ENCODE measurements at regions not wholly inside any gene's neighbourhood (a gene's known extent, or its start where the extent isn't known, plus 50 kb on each side); places are given as distances from the start of the nearest gene placed in this dataset.

DNA sequence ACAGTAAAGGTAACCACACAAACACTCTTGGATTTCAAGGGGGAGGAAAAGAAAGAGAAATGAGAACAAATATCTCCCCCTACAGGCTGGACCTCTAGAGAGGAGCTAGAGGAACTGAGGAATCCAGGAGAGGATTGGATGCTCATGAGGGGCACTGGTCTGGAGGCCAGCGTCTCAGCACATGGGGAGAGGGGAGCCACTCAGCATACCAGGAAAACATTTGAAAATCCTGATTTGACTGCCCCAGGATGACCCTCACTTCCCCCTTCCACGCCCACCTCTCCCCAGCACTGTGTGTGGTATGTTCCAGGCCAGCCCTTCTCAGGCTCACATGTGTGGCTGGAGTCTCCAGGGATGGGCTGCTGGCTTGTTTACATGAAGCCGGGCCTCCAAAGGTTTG lies 396.8 kb upstream of the ID2 start:
- no peak for DNase-seq (ENCODE audit: low read depth)

DNA sequence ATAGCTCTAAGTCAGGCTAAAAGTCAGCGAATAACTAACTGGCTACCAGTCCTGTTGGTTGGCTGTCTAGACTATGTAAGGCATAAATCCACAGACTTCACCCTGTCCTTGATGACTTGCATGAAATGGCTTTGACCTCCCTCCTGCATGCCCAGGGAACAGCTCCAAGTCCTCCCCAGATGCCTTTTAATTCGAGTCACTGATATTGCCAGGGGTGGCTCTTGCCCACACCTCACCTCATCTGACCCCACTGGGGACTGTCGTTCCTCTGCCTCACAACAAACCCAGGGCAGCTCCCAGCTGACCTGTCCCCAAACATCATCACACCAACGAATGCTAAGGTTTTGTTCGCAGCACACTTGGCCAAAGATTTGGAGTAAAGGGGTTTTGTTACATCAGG lies 396.0 kb upstream of the ID2 start:
- DNase-seq (ENCODE audit: low read depth): no peak

DNA sequence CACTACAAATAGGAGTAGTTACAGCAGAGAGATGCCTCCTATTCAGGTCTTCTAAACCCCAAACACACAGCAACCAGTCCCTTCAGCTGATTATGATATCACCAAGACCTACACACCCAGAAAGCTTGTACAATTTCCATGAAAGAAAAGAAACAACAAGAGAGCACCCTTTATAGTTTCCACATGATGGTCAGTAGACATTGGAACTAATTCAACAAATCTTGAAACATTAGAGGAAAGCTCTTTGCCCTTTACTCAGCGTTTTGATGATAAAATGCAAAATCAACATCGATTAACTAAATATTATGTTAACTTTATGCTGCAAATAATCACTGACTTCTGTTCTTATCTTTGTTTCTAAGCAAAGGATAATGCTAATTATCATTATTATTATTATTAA lies 393.6 kb upstream of the ID2 start:
- no peak for DNase-seq (ENCODE audit: low read depth)

DNA sequence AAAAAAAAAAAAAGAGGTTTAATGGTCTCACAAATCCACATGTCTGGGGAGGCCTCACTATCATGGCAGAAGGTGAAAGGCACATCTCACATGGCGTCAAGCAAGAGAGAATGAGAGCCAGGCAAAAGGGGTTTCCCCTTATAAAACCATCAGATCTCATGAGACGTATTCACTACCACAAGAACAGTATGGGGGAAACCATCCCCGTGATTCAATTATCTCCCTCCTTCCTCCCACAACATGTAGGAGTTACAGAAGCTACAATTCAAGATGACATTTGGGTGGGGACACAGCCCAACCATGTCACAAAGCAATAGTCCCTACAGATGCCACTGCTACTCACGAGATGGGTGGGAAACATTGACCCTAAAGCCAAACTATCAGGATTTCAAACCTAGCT lies 392.7 kb upstream of the ID2 start:
- no peak for DNase-seq (ENCODE audit: low read depth)

DNA sequence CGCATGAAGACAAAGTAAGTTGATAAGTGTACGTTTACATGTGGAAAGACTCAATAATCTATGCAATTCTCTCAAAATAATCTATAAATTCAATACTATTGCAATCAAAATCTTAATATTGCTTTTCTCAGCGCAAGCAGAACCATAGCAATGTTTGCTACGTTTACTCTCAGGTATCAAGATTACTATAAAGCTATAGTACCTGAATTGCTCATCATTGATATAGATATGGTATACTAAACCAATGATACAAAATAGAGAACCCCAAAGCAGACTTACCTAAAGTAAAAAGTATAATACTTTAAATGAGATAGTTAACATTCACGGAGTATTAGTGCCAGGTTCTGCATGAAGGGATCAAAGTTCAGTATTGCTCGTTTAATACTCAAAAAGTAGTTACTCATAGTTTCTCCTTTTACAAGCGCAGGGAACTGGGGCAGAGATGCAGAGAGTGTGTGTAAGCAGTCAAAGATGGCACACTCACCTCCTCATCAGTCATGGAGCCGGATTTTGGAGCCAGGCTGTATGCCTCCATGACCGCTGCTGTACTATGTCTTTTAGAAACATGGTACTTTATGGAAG lies 391.0 kb upstream of the ID2 start:
- DNase-seq (ENCODE audit: low read depth): no peak

DNA sequence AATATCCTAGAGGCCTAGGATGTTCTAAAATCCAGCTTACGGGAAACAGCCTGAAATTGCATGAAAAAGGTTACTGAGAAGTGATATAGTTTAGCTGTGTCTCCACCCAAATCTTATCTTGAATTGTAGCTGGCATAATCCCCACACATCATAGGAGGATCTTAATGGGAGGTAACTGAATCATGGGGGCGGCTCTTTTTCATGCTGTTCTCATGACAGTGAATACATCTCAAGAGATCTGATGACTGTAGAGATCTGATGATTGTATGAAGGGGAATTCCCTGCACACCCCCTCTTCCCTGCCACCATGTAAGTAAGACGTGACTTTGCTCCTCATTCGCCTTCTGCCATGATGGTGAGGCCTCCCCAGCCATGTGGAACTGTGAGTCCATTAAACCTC lies 385.6 kb upstream of the ID2 start:
- no peak for DNase-seq (ENCODE audit: low read depth)

DNA sequence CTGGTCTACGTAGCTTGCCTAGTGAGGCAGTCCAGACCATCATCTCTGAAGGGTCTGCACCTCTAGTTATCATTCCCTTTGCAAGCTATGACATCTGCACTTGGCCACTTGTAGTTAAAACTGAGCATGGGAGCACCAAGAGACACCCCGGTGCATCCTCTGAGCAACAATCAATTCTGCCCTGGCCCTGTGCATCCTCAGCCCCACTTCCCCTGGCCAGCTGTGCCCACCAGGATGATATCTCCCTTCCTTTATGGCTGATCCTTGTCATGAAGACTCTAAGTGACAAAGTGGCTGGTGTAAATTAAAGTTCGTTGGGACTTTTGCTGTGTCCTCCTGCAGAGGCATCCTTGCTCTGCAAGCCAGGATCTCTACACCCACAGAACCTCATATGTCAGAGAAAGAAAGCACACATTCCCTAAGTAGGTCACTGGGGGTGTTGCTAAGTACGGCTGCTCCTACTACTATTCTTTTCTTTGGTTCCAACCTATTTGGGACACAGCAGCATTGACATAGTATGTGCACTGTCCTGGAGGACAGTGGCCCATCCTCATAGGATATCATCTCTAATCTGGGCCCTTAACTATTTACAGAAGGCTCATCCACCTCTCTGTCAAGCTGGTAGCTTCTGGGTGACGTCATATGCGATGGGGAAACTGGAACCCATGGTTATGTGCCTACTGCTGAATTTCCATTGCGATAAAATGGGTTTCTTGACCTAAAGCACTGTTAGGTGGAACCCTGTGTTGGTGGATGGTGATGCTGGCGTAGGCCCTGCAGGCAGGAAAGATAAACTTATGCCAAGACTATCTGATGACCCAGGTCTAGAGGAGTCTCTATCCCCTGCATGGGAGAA lies 384.3 kb upstream of the ID2 start:
- no peak for DNase-seq (ENCODE audit: low read depth)

DNA sequence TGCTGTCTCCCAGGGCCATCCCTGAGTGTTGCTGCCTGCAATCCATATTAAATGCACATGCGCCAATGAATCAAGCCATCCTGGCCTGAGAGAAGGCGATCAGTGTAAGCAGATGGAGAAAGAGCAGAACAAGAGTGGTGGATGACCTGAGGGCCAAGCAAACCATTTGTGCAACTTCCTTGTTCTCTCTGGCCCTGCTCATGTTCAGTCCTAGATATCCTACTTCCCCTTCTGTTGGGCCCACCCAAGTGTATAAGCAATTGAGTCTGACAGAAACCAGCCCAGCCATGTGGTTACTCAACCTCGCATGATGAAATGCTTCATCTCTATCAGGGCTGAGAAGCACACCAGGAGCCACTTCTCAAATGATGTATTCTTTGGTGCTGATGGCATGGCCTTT lies 383.1 kb upstream of the ID2 start:
- DNase-seq (ENCODE audit: low read depth): no peak

DNA sequence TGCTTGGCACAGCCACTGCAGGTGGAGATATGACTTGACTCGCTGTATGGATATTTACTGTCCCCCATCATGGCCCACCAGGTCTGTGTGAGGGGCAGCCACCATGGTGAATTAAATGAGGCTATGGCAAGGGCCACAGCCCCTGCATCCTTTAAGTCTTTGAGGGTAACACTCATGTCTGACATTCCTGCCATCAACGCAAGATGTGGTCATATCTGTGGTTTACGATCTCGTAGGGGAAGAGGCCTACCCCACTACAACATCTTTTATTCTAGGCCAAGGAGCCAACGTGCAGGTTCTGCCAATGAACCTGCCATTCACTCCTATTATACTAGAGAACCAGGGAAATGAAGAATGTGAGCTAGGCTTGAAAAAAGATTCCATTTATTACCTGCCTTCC lies 381.6 kb upstream of the ID2 start:
- no peak for DNase-seq (ENCODE audit: low read depth)

DNA sequence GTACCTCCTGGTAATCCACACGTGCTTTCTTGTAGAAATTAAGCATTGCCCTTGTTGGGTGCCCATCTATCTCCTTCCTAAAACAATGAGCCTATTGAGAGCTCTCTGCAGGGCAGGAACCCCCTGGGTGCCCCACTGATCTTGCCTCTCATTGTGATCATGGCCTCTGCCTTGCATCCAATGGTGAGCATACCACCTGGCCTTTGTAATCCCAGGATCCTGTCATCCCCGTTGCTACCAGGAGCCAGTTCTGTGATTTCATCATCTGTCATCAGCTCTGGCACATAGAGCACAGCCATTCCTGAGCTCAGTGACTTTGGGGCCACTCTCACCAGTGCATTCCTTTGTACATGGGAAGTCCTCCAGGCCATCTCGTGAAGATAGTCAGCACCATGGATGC lies 381.0 kb upstream of the ID2 start:
- DNase-seq (ENCODE audit: low read depth): no peak

DNA sequence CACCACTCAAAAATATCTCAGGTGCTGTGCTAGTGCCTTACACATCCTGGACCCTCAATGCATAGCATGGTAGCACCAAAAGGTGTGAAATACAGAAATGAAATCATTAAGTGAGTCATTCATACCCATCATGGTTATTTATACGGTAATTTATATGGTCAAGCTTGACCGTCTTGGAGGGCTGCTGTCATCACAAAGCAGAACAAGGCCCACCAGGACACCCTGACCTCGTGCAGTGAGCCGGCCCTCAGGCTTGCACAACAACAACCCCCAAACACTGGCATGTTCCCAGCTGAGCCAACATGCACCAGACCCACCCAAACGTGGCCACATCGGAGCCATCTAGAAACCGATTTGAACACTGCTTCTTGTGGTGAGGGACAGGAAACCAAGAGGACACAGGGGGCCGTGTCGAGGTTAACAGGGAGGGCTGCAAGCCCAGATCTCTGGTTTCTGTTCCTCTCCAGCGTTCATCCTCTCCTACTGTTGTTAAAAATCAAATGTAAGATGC lies 378.5 kb upstream of the ID2 start:
- DNase-seq (ENCODE audit: low read depth): peak; percentile 60

DNA sequence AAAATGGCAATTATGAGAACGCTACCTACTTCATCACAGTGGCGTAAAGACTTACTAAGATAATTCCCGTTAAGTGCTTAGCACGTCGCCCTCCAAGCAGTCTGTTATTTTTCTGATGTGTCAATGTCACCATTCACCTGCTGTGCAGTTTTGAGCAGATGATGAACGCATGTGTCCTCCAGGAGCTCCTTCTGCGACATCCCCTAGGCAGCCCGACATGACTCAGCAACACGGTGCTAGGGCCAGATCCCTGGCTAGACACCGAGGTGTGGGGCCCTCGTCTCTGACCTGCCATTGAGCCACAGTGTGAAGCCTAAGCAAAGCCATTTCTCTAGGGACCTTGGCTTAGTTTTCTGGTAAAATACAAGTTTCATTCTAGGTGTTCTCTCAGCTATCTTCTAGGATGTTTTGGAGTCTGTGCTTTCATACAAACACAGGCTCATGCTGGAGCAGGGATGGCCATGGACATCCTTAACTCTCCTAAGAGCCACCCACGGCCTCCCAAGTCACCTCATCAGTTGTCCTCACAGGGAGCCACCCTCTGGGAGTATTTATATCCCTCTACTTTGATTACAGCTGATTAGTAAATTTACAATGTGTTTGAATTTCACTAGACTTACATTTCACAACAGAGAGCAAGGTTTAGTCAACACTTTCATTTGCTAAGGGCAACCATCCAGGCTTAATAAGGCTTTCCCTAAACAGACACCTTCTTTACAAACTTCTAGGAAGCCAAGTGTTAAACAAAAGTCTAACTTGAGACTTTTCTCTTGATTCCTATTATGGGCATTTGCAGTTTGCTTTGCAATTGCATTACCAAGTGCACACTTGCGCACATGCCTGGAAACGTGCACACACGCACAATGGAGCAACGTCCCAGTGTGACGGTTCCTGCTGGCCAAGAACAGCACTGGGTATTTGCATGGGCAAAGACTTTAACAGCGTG lies 376.8 kb upstream of the ID2 start:
- no peak for DNase-seq (ENCODE audit: low read depth)

DNA sequence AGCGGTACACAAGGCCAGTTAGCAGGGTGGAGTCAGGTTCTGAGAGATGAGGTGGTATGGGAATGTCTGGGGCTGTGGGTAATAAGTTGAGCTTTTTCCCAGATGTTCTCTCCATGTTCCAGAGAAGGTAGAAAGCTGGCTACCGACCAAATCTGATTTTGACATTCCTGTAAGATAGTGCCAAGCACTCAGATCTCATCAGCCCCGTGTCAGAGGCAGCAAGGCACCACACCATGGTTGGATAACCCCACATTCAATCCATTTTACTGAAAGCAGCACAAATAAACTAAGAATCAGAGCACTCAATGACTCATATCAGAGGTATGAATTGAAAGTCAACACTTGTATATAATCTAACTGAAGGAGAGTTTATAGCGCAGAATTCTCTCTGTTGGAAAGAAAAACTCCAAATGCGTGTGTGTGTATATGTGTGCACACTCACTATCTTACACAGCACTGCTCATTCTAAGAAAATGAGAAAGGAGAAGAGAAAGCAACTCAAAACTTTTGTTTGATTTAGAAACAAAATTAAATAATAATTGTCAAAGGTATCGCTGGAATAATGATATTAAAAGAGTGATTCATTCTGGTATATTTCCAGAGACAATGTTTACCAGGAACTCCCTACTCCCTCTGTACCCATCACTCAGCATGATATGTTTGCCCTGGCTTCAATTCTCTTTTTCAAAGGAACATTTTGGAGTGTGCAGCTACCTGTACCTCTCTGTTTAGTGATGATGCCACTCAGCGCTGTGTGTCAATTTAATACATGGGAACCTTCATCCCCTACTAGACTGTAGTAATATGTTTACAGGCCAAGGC lies 375.1 kb upstream of the ID2 start:
- no peak for DNase-seq (ENCODE audit: low read depth)

DNA sequence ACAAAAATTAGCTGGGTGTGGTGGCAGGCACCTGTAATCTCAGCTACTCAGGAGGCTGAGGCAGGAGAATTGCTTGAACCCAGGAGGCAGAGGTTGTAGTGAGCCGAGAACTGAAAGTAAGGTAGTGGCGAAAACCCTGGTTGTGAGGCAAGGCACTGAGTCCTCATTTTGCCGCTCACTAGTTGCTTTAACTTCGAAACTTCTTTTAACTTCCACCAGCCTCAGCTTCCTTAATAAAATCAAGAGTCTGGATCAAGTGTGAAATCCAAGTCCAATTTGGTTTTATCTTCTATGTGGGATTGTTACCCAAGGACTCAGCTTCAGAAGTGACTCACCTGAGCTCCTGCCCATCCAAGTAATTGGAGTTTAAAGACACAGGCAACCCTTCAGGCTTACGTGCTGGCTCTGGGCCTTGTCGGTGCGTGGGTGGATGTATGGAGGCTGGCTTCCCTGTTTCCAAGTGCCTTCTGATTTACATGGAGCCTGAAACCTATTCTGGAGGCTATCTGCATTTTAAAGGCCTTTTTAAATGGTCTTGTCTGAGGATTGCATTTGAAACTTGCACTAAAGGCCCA lies 374.2 kb upstream of the ID2 start:
- DNase-seq (ENCODE audit: low read depth): no peak

DNA sequence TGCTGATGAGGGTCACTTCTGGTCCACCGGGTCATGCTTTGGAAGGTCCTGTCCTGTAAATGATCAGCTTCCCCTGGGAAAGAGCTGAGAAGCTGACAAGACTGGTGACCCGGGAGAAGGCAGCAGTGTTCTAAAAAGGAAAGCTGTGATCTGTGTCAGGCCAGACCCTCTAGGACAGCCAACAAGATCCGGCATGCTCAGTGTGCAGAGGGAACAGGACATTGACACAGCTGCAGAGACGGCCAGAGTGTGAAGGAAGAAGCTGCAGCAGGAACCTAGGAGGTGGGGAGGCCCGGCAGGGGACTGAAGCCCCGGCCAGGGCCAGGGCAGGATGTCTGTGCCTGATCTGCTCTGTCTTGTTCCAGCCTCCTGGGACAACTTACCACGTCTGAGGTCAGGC lies 372.7 kb upstream of the ID2 start:
- DNase-seq (ENCODE audit: low read depth): no peak

DNA sequence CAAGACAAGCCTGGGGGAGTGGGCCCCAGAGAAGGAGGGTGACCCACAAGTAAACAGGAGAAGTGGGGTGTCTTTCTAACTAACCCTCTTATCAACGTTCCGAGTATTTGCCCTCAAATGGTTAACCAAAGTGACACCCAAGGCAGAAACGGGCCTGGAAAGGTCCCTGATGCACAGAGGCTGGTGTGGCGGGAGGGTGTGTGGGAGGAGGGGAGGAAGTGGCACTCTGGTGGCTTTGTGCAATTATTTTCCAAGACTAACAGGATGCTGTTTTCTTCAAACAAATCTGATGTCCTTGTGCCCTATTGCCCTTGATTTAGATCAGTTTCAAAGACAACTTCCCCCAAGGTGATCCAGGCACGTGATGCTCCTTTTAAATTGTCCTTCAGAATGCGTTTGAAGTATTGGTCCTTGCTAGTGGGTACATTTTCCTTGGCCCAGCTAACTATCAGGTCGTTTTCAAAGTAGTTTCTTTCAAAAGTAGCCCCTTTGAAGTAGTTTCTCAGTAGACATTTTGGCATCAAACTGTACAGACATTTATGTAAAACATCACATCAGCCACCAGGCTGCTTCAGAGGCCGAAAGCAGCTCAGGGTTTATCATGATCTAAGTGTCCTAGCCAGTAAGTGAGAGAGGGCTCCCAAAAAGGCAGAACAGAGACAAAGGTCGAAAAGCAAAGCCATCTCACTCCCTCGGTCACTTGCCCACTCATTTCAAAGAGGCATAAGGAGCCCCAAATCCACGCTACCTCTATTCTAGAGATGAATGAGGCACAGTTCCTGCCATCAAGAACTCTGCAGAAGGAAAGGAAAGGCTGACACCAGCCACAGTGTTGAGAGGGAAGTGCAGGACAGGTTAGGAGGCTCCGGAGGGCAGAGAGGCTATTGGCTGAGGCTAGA lies 371.1 kb upstream of the ID2 start:
- DNase-seq (ENCODE audit: low read depth): peak; percentile 50

DNA sequence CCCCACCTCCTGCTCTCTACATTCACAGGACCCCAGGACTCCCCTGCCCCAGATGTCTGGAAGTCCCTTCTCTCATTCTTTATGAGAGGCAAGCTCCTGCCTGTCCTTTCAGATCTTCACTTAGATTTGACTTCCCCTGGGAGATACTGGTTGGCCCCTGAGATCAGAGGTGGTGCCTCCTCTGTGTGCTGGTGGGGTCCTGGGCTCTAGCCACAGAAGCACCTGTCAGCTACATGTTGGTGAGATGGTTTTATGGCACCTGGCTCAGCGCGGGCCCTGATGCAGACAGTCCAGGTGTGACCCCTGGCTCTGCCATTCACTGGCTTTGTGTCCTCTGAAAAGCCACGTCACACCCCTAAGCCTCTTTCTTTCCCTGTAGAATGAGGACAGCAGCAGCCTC lies 369.6 kb upstream of the ID2 start:
- DNase-seq (ENCODE audit: low read depth): no peak

DNA sequence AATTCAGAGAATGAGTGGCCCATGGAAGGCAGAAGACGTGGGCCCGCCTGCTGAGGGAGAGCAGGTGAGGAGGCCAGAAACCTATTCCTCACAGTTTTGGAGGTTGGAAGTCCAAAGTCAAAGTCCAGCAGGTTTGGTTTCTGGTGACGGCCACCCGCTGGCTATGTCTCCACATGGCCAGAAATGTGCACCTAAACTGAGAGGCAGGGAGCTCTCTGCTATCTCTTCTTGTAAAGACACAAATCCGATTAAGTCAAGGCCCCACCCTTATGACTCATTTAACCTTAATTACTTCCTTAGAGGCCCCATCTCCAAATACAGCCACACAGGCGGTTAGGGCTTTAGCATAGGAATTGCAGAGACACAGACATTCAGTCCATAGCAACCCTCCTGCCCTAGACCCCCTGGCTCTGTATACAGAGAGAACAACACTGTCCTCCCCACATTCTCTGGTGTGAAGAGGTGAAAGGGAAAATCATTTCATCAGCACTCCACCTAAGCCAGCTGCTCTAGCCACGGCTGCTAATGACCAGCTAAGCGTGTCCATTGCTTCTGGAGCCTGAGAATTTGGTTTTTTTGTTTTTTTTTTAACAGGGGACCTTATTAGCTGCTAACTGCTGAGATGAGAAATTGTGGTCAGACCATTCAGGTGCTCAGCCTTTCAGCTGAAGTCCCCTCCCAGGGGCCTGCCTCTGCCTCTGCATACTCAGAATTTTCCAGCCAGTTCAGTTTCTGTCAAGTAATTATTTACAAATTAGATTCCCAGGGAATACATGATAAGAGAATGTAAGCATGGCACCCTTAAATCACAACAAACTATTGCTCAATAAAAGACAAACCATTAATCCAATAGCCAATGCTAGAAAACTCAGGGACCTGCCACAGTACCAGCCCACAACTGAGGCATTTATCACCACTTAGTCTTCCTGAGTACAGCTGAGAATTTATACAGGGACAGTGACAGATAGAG lies 368.7 kb upstream of the ID2 start:
- DNase-seq (ENCODE audit: low read depth): no peak

DNA sequence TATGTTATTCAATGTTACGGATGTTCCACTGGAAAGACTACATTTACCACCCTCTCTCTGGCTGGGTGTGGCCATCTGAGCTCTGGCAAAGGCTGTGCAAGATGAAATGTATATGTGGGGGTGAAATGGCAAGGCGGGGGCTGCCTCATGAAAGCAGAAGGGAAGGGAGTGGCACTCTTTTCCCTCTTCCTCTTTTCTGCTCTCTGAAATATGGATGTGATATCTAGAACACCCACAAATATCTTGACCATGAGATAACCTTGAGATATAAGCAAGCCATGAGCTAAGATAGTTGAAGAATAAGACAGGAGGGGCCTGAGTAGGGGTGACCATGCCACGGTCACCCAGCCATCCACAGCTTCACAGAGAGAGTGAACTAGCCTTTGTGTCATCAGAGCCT lies 367.8 kb upstream of the ID2 start:
- no peak for DNase-seq (ENCODE audit: low read depth)

Data from stimulated activated CD8-positive, alpha-beta memory T cell treated with anti-CD3 and anti-CD28 coated beads, Interleukin-12 subunit alpha, Interleukin-12 subunit beta, amount 100 ng/mL, for 4 hours (primary cell).